ENCODE measurements at regions not wholly inside any gene's neighbourhood (a gene's known extent, or its start where the extent isn't known, plus 50 kb on each side); places are given as distances from the start of the nearest gene placed in this dataset.

DNA sequence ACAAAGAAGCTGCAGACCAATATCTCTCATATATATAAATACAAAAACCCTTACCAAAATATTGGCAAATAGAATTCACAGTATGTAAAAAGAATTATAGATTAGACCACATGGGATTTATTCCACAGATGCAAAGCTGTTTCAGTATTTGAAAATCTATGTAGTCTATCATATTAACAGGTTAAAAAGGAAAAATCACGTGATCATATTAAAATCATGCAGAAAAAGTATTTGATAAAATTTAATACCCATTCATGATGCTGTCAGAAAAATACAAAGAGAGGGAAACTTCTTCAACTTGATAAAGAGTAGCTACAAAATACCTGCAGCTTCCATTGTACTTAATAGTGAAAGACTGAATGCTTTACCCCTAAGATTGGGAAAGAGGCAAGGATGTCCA, 67.2 kb upstream of the CD44 start:
- Histone ChIP-seq H3K9ac (ENCODE audit: low read length) (no peak overlapping the region), H3K4me2 (ENCODE audit: low read depth, low read length, poor library complexity, severe bottlenecking) (no peak overlapping the region), H3K4me1 (ENCODE audit: low read length) (no peaks in the 10 kb centered on the region), H4K20me1 (ENCODE audit: insufficient read depth, low read depth, low read length) (no peaks in the 10 kb centered on the region), H3K79me2 (ENCODE audit: low read length) (no peaks in the 10 kb centered on the region), H3K27ac (ENCODE audit: low read length) (no peak overlapping the region), H3K27me3 (ENCODE audit: low read length) (no peaks in the 10 kb centered on the region; the same call in 1 of the 2 replicates), H3K4me3 (ENCODE audit: low read length) (no peak overlapping the region), H2AFZ (ENCODE audit: low read length) (no peak overlapping the region), H3K9me3 (ENCODE audit: low read length) (0 out of 2 replicates have a peak, but pooled peaks cover 3% of the 10 kb centered on the region), H3K36me3 (ENCODE audit: insufficient read depth, low read length) (no peaks in the 10 kb centered on the region), H3K9me2 (replicated peaks; ENCODE audit: insufficient read depth, low read length) (no peaks in the 10 kb centered on the region; the same call in 1 of the 2 replicates)
- no peak for DNase-seq

GRCh38 chr11:35073691-35074419, 65.1 kb upstream of the CD44 start:
- H3K27me3 ChIP-seq (ENCODE audit: low read length), result no peaks in the 10 kb centered on the region; the same call in 1 of the 2 replicates
- no peaks in the 10 kb centered on the region for H3K36me3 ChIP-seq (ENCODE audit: insufficient read depth, low read length)
- H3K9ac ChIP-seq (ENCODE audit: low read length), result no peak overlapping the region
- H4K20me1 ChIP-seq (ENCODE audit: insufficient read depth, low read depth, low read length), result no peaks in the 10 kb centered on the region
- peaks cover 10% of the 10 kb centered on the region for H3K4me1 ChIP-seq (ENCODE audit: low read length)
- H3K79me2 ChIP-seq (ENCODE audit: low read length), result no peaks in the 10 kb centered on the region
- no peak overlapping the region for H3K4me3 ChIP-seq (ENCODE audit: low read length)
- 0 out of 2 replicates have a peak, but pooled peaks cover 3% of the 10 kb centered on the region for H3K9me3 ChIP-seq (ENCODE audit: low read length)
- H3K9me2 ChIP-seq (replicated peaks; ENCODE audit: insufficient read depth, low read length), result no peaks in the 10 kb centered on the region
- no peak overlapping the region for H3K27ac ChIP-seq (ENCODE audit: low read length)
- no peak for DNase-seq
- H3K4me2 ChIP-seq (ENCODE audit: low read depth, low read length, poor library complexity, severe bottlenecking), result no peak overlapping the region
- no peak overlapping the region for H2AFZ ChIP-seq (ENCODE audit: low read length)

DNA sequence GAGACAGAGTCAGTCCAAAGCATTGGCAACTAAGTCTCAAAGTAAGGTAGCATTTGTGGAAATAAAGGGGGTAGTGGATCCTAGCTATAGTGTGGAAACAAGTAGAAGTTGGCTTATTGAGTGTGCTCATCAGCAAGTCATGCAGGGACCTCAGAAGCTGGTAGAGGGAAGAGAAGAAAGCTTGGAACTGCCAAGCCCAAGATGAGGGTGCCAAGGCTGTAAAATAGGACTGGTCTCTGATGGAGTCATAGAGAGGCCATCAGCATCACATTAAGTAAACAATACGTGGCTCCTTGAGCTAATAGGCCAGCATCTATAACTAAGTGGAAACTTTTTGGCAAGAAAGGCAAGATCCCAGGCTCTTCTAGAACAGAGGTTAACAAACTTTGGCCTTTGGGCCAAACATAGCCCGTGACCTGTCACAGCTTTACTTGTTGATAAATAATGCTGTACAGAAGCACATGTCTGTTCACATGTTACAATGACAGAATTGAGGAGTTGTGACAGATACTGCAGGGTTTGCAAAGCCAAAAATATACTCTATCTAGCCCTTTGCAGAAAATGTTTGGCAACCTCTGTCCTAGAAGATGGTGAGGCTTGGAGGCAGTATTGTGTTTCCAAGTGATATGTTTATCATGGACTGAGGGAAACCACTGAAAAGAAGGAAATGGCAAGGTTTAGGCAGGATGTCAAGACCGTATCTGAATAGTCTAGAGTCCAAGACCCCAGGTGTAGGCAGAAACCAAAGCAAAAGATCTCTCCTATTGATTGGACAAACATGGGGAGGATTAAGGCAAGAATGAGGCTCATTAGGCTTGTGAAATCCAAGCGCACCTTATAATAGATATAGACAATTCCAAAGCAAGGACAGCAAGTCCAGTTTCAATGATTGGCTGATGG, 62.5 kb upstream of the CD44 start:
- H3K9ac ChIP-seq (ENCODE audit: low read length), result no peak overlapping the region
- DNase-seq, result no peak
- H3K4me3 ChIP-seq (ENCODE audit: low read length), result no peak overlapping the region
- no peak overlapping the region for H3K4me2 ChIP-seq (ENCODE audit: low read depth, low read length, poor library complexity, severe bottlenecking)
- H3K27ac ChIP-seq (ENCODE audit: low read length), result no peak overlapping the region
- H4K20me1 ChIP-seq (ENCODE audit: insufficient read depth, low read depth, low read length), result no peaks in the 10 kb centered on the region
- no peaks in the 10 kb centered on the region for H3K9me3 ChIP-seq (ENCODE audit: low read length)
- H3K79me2 ChIP-seq (ENCODE audit: low read length), result no peaks in the 10 kb centered on the region
- H3K4me1 ChIP-seq (ENCODE audit: low read length), result peaks cover 10% of the 10 kb centered on the region
- H3K27me3 ChIP-seq (ENCODE audit: low read length), result no peaks in the 10 kb centered on the region
- H3K36me3 ChIP-seq (ENCODE audit: insufficient read depth, low read length), result no peaks in the 10 kb centered on the region
- H2AFZ ChIP-seq (ENCODE audit: low read length), result no peak overlapping the region
- H3K9me2 ChIP-seq (replicated peaks; ENCODE audit: insufficient read depth, low read length), result no peaks in the 10 kb centered on the region

DNA sequence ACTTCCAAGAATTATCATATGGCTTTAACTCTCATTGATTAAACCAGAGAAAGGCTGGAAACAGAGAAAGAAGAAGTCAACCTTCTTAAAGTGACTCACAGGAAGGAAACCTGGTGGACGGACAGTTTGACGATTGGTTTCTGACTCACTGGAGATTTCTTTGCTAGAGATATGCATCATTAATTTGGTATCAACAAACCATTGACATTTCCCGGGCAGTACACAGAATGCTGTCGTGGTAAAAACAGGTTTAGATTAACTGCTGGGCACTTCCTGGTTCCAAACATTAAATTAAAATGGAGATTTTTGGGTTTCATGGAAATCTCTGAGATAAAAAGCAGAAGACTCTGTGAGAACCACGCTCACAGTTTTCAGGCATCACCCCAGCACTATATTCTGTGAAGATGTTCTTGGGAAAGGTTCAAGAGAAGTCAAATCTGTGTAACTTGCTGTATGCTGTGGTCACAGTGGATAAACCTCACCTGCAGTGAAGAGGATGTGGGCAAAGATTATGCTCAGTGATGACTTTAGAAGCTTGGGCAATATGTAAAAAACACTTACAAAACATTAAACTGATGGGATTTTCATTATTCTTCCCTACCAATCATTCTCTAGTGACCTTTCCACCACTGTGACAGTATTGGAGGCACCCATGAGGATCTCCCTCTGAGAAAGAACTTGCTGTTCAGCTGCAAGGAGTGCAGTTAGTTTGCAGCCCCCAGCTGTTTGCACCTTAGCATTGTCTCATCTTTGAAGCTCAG, 61.1 kb upstream of the CD44 start:
- H3K9me3 ChIP-seq (ENCODE audit: low read length), result no peaks in the 10 kb centered on the region
- no peaks in the 10 kb centered on the region for H3K9me2 ChIP-seq (replicated peaks; ENCODE audit: insufficient read depth, low read length)
- no peak overlapping the region for H3K4me3 ChIP-seq (ENCODE audit: low read length)
- no peak for DNase-seq
- peaks cover 18% of the 10 kb centered on the region for H3K4me1 ChIP-seq (ENCODE audit: low read length)
- no peaks in the 10 kb centered on the region for H3K79me2 ChIP-seq (ENCODE audit: low read length)
- H4K20me1 ChIP-seq (ENCODE audit: insufficient read depth, low read depth, low read length), result no peaks in the 10 kb centered on the region
- no peak overlapping the region for H3K4me2 ChIP-seq (ENCODE audit: low read depth, low read length, poor library complexity, severe bottlenecking)
- no peaks in the 10 kb centered on the region for H3K36me3 ChIP-seq (ENCODE audit: insufficient read depth, low read length)
- H3K27me3 ChIP-seq (ENCODE audit: low read length), result no peaks in the 10 kb centered on the region
- no peak overlapping the region for H3K9ac ChIP-seq (ENCODE audit: low read length)
- 0 out of 2 replicates have a peak overlapping the region, but pooled peaks have one; percentile 11 for H2AFZ ChIP-seq (ENCODE audit: low read length)
- no peak overlapping the region for H3K27ac ChIP-seq (ENCODE audit: low read length)

DNA sequence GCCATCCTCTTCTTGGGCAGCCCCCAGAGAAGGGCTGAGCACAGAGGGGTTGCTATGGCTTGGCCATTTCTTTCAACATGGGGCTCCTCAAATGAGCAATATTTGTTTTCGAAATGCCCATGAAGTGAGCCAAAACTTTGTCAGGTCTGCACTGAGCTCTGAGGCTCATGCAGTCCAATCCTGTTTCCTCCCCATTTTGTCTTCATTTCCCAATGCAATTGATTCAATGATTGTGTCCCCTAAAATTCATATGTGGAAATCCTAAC, 60.6 kb upstream of the CD44 start:
- Histone ChIP-seq H4K20me1 (ENCODE audit: insufficient read depth, low read depth, low read length) (no peaks in the 10 kb centered on the region), H3K36me3 (ENCODE audit: insufficient read depth, low read length) (no peaks in the 10 kb centered on the region), H3K79me2 (ENCODE audit: low read length) (no peaks in the 10 kb centered on the region), H3K9me3 (ENCODE audit: low read length) (no peaks in the 10 kb centered on the region), H3K9me2 (replicated peaks; ENCODE audit: insufficient read depth, low read length) (no peaks in the 10 kb centered on the region), H3K27ac (ENCODE audit: low read length) (no peak overlapping the region), H3K27me3 (ENCODE audit: low read length) (no peaks in the 10 kb centered on the region), H3K9ac (ENCODE audit: low read length) (no peak overlapping the region), H3K4me2 (ENCODE audit: low read depth, low read length, poor library complexity, severe bottlenecking) (no peak overlapping the region), H2AFZ (ENCODE audit: low read length) (no peak overlapping the region), H3K4me3 (ENCODE audit: low read length) (no peak overlapping the region), H3K4me1 (ENCODE audit: low read length) (peaks cover 24% of the 10 kb centered on the region)
- DNase-seq, result no peak

DNA sequence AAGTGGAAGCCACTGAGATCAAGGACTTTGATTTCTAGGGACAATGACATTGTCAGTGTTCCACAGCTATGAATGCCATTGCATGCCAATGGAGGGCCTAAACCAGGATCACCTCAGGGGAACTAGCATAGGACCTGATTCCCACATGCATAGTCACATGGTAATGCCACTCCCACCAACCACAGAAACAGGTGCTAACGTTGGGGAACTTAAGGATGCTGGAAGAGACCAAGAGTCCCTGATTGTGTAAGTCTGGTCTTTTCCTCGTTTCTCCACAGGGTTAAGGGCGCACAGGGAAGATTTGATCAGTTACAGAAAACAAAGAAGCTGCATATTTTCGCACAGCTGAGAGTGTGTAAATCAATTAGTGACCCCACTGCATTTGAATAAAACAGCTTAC, 59.4 kb upstream of the CD44 start:
- Histone ChIP-seq H2AFZ (ENCODE audit: low read length) (no peak overlapping the region), H3K9me3 (ENCODE audit: low read length) (no peaks in the 10 kb centered on the region), H3K79me2 (ENCODE audit: low read length) (no peaks in the 10 kb centered on the region), H4K20me1 (ENCODE audit: insufficient read depth, low read depth, low read length) (no peaks in the 10 kb centered on the region), H3K4me2 (ENCODE audit: low read depth, low read length, poor library complexity, severe bottlenecking) (no peak overlapping the region), H3K4me1 (ENCODE audit: low read length) (peaks cover 26% of the 10 kb centered on the region), H3K27ac (ENCODE audit: low read length) (no peak overlapping the region), H3K9me2 (replicated peaks; ENCODE audit: insufficient read depth, low read length) (no peaks in the 10 kb centered on the region), H3K4me3 (ENCODE audit: low read length) (no peak overlapping the region), H3K36me3 (ENCODE audit: insufficient read depth, low read length) (no peaks in the 10 kb centered on the region), H3K27me3 (ENCODE audit: low read length) (no peaks in the 10 kb centered on the region), H3K9ac (ENCODE audit: low read length) (no peak overlapping the region)
- DNase-seq, result no peak

DNA sequence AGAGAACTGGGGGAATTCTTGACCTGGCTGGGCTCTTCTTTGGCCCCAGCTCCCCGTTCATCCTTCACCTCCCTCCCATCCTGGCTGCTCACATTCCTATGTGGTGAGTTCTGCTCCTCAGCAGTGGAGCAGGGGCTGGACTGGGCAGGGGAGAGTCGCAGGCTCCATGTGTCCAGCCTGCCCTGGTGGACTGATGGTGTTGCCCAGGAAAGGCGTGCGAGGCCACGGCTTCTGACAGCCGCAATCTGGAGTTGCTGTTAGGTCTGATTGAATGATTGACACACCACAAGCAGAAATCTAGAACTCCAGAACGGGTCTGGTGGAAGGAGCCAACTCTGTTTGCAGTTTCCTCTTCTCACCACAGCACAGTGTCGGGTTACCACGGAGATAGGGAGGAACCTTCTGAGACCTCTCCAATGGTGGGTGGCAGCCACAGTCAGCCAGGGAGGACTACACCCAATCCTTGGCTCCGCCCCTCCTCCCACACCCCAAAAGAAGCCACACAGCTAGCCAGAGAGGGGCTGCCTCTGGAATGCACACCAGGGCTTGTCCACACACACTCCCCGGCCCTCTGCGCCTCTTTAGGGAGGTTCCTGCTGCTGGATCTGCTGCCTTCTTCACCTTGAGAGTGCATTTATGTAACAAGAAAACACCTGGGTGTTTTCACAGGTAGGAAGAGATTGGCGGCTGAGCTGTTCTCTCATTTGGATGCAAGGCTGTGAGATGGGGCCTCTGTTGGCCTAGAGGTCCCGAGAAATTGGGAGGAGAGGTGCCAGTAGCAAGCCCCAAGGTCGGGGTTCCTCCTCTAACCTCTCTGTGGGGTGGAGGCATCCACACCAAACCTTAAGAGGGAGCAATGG, 56.4 kb upstream of the CD44 start:
- peak overlapping the region; percentile 16 for H3K9ac ChIP-seq (ENCODE audit: low read length)
- H3K4me3 ChIP-seq (ENCODE audit: low read length), result no peak overlapping the region; the same call in 1 of the 2 replicates
- H3K36me3 ChIP-seq (ENCODE audit: insufficient read depth, low read length), result no peaks in the 10 kb centered on the region
- no peaks in the 10 kb centered on the region for H3K9me2 ChIP-seq (replicated peaks; ENCODE audit: insufficient read depth, low read length)
- H3K4me2 ChIP-seq (ENCODE audit: low read depth, low read length, poor library complexity, severe bottlenecking), result peak overlapping the region; percentile 35
- no peaks in the 10 kb centered on the region for H3K9me3 ChIP-seq (ENCODE audit: low read length)
- peaks cover 26% of the 10 kb centered on the region for H3K4me1 ChIP-seq (ENCODE audit: low read length)
- H2AFZ ChIP-seq (ENCODE audit: low read length), result 0 out of 2 replicates have a peak overlapping the region, but pooled peaks have one; percentile 28
- no peak overlapping the region for H3K27ac ChIP-seq (ENCODE audit: low read length)
- H3K79me2 ChIP-seq (ENCODE audit: low read length), result no peaks in the 10 kb centered on the region
- peak; percentile 83 for DNase-seq
- no peaks in the 10 kb centered on the region for H3K27me3 ChIP-seq (ENCODE audit: low read length)
- no peaks in the 10 kb centered on the region for H4K20me1 ChIP-seq (ENCODE audit: insufficient read depth, low read depth, low read length)
